Fibroblast of villous mesenchyme (primary cell): ENCODE measurements at regions not wholly inside any gene's neighbourhood (a gene's known extent, or its start where the extent isn't known, plus 50 kb on each side); places are given as distances from the start of the nearest gene placed in this dataset.

Experiments
- DNase-seq: peaks from one replicate; pipeline ENCODE4 v3.0.0-alpha.2; 2010; ENCODE audit warnings: low read depth
- H3K4me3 ChIP-seq: 2 replicates; pipeline ENCODE4 v1.5.1; 2011; ENCODE audit warnings: low read depth, mild to moderate bottlenecking, low read length
- TF ChIP-seq, protein P1 (sequence below): IDR thresholded peaks from 2 replicates; pipeline ENCODE4 v1.5.1; 2012; ENCODE audit warnings: low read depth, mild to moderate bottlenecking, low read length; ENCODE audit not compliant: insufficient read depth

DNA sequence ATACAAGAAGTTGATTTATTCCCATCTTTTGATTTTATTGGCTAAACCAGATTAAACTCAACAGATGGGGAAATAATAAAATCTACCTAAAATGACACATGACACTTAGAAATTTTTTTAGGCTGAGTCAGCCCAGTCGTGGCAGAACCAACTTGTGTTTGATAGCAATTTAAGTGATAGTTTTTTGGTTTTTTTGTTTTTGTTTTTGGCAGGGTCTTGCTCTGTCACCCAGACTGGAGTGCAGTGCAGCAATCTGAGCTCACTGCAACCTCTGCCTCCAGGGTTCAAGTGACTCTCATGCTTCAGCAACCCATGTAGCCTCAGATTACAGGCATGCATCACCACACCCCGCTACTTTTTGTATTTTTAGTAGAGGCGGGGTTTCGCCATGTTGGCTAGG is 370.3 kb upstream of the NOCT start:
- H3K4me3 ChIP-seq: no peak overlapping the region
- TF ChIP-seq, protein P1, sequence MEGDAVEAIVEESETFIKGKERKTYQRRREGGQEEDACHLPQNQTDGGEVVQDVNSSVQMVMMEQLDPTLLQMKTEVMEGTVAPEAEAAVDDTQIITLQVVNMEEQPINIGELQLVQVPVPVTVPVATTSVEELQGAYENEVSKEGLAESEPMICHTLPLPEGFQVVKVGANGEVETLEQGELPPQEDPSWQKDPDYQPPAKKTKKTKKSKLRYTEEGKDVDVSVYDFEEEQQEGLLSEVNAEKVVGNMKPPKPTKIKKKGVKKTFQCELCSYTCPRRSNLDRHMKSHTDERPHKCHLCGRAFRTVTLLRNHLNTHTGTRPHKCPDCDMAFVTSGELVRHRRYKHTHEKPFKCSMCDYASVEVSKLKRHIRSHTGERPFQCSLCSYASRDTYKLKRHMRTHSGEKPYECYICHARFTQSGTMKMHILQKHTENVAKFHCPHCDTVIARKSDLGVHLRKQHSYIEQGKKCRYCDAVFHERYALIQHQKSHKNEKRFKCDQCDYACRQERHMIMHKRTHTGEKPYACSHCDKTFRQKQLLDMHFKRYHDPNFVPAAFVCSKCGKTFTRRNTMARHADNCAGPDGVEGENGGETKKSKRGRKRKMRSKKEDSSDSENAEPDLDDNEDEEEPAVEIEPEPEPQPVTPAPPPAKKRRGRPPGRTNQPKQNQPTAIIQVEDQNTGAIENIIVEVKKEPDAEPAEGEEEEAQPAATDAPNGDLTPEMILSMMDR: no peak
- DNase-seq: no peak

DNA sequence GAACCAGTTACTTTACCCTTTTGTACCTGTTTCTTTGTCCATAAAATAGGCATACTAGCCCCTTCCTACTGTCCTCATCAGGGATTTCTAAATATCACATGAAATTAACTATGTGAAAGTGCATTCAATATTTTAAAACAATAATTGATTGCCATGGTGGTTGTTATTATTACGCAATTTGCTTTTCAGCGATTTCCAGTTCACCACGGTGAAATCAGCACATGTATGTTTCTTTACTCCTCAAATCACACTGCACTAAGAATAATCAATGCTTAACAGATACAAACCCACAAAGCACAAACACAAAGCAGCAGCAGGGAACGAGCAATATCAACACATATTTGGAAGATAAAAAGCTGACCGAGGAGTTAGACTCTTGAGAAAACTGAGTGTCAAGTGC is 371.3 kb upstream of the NOCT start:
- no peak overlapping the region for H3K4me3 ChIP-seq
- no peak for DNase-seq
- TF ChIP-seq, protein P1: no peak

DNA sequence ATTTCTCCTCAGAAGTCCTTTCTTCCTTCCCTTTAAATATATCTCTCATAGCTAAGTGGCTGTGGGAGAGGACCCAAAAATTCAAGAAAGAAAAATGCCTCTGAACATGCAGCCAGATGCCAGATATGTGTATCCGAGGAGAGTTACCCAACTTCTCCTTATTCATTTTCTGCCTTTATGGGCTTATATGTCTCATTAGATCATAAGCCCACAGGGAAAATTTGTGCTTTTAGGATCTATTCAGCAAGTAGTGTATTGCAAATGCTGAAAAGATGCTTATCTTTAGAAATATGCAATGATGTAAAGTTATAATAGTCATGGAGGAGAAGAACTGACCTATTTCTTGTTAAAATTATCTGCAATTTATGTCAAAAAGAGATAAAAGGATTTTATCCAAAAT is 371.8 kb upstream of the NOCT start:
- H3K4me3 ChIP-seq: no peak overlapping the region
- DNase-seq: peak; percentile 34
- TF ChIP-seq, protein P1: no peak

DNA sequence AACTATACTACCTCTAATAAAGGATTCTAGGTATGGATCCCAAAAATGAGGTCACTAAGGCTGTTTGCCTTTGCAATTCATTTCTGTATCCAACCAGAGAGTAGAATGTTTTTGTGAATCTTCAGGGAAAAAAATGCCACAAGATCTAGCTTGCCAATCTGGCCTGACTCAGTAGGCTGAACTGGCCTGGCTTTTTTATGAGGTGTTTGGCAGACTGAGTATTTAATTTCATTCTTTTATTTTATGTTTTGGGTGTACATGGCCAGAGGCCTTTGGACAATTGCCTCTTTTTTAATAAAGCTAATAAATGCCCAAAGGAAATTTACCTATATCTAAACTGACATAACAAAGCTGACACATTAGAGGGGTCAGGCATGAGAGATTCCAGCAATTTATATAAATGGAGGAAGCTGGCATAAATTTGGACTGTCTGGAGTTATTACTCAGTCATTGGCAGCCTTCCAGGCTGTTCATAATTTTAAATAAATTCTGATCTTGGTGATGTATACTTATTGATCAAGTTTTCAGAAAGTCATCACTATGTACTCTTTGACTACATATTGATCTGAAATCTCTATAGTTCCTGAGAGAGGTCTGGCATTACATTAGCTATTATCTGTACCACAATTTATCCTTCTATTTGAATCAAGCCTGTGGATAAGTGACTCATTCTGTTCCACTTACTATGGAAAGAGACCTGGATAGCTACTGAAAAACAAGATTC is 376.4 kb upstream of the NOCT start:
- no peak for DNase-seq
- no peak overlapping the region for H3K4me3 ChIP-seq
- TF ChIP-seq, protein P1: no peak

DNA sequence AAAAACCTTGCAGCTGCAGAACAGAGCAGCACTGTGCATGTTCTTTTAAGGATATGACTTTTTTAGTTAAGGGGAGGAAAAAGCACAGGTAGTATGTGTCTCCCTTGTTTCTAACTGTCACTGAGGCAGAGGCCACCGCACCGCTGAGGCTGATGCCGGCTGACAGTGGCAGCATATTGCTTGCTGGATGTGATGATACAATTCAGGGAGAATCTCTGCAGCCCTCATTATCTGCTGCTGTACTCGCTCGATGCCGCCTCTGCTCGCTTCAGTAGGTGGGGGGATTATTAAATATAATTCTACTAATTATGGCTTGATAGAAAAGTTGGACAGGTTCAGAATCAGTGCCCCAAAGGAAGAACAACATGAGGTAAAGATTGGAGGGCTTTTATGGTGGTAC is 378.8 kb upstream of the NOCT start:
- TF ChIP-seq, protein P1: no peak
- H3K4me3 ChIP-seq: no peak overlapping the region

DNA sequence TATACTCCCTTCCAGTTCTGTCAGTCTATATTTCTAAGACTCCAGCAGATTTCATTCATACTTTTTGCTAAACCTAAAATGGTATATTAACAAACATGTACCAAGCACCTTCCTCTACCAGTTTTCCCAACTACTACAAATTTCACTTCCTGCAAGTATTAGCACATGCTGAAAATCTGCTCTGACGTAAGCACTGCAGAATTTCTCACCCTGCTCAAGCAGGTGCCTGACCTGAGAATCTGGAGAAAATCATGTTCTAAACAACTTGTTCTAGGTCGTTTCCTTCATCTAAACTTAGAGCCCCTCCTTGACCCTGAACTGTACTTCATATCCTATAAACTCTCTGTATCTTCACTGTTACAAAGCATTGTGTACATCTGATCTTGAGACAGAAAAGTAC is 380.7 kb upstream of the NOCT start:
- no peak for DNase-seq
- H3K4me3 ChIP-seq: no peak overlapping the region
- TF ChIP-seq, protein P1: no peak

More for the DNA sequence above, 378.8 kb upstream of the NOCT start:
- no peak for DNase-seq

DNA sequence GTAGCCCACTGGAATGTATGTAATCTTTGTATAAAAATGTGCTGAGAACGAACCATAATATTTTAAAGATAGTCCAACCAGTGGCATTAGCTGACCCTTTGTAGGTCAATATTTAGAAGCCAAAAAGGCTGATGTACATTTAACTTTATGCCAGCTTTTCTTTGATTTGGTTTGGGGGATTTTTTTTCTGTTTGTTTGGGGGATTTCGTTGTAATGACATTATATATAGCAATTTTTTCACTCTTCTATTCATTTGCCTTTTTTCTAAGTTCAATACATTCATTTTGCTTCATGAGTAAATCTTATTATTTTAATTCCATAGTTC is 382.0 kb upstream of the NOCT start:
- DNase-seq: no peak
- no peak overlapping the region for H3K4me3 ChIP-seq
- TF ChIP-seq, protein P1: no peak
